Skeletal muscle cell (primary cell): ENCODE measurements at regions not wholly inside any gene's neighbourhood (a gene's known extent, or its start where the extent isn't known, plus 50 kb on each side); places are given as distances from the start of the nearest gene placed in this dataset.
A peak's percentile ranks its signal among the peaks of the same experiment; 100 is the strongest.

Experiments used
- DNase-seq: peaks from one replicate; pipeline ENCODE4 v3.0.0-alpha.2; 2010; ENCODE audit warnings: low read depth
- H3K4me3 ChIP-seq: 2 replicates; pipeline ENCODE4 v1.5.1; 2011; ENCODE audit warnings: low read depth, mild to moderate bottlenecking, control low read depth, low read length, moderate library complexity

GRCh38 chr16:11401161-11402050, 56.1 kb downstream of the RMI2 start:
- DNase-seq = no peak
- no peak overlapping the region for H3K4me3 ChIP-seq

GRCh38 chr16:11402051-11402744, 56.9 kb downstream of the RMI2 start:
- H3K4me3 ChIP-seq = no peak overlapping the region

DNA sequence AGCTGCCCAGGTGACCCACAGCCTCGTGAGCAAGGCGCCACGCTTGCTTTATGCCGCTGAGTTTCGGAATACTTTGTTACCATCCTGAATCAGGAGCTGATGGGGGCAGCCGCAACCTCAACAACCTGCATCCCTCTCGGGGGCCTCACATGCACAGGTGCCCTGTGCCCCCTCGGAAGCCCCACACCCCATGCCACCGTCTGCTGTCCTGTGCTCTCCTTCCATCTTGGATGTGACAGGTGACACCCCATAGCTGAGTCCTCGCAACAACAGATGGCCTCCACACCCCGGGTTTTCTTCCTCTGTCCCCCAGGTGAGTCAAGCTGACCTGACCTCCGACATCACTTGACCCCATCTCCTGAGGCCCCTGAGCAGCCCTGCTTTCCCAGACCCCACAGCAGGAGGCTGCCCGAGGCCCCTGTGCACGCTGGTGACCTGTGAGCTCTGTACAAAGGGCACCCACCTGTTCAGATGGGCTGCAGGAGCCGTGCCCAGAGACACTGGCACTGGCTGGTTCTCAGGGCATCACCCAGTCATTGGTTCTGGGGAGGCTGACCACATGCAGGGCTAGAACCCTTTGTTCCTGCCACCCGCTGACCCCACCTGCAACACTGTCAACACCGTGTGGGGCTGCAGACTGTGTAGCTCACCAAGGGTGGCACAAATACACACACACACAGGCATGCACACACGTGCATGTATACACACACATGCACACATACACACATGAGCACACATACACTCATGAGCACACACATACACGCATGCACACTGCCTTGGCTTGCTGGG, 57.7 kb downstream of the RMI2 start:
- H3K4me3 ChIP-seq = no peak overlapping the region
- no peak for DNase-seq

More at GRCh38 chr16:11402051-11402744, 56.9 kb downstream of the RMI2 start:
- DNase-seq = no peak

DNA sequence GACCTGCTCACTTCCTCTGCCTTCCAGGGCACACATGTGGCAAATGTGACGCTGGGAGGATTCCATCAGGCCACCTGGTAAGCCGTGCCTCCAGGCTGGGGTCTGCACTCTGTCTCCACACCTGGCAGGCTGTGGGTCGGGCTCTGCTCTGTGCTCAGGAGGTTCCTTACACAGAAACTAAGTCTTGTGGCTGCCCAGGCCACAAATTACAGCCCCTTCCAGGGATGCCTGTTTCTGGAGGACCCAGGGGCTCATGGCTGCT, 58.2 kb downstream of the RMI2 start:
- no peak overlapping the region for H3K4me3 ChIP-seq
- DNase-seq = no peak

GRCh38 chr16:11403920-11404319, 58.7 kb downstream of the RMI2 start:
- no peak for DNase-seq
- no peak overlapping the region for H3K4me3 ChIP-seq

- H3K4me3 ChIP-seq = no peak overlapping the region
- no peak for DNase-seq
These were observed 59.3 kb downstream of the RMI2 start for GRCh38 chr16:11404603-11405002.

- DNase-seq = no peak
- H3K4me3 ChIP-seq = no peak overlapping the region
These were observed 60.3 kb downstream of the RMI2 start for GRCh38 chr16:11405331-11406176.

DNA sequence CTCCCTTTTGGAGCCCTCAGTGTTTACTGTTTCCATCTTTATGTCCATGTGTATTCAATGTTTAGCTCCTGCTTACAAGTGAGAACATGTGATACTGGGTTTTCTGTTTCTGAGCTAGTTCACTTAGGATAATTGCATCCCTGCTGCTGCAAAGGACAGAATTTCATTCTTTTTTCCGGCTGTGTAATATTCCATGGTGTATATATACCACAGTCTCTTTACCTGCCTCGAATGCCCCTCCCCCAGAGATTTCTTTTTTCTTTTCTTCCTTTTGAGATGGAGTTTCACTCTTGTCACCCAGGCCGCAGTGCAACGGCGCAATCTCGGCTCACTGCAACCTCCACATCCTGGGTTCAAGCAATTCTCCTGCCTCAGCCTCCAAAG, 60.9 kb downstream of the RMI2 start:
- no peak for DNase-seq
- no peak overlapping the region for H3K4me3 ChIP-seq

GRCh38 chr16:11407047-11407982, 62.1 kb downstream of the RMI2 start:
- no peak overlapping the region for H3K4me3 ChIP-seq
- peak; percentile 30 for DNase-seq

- no peak overlapping the region for H3K4me3 ChIP-seq
- DNase-seq = no peak
These were observed 63.0 kb downstream of the RMI2 start for GRCh38 chr16:11408216-11408615.

GRCh38 chr16:11409398-11409797, 64.1 kb downstream of the RMI2 start:
- DNase-seq = peak; percentile 12
- H3K4me3 ChIP-seq = no peak overlapping the region

DNA sequence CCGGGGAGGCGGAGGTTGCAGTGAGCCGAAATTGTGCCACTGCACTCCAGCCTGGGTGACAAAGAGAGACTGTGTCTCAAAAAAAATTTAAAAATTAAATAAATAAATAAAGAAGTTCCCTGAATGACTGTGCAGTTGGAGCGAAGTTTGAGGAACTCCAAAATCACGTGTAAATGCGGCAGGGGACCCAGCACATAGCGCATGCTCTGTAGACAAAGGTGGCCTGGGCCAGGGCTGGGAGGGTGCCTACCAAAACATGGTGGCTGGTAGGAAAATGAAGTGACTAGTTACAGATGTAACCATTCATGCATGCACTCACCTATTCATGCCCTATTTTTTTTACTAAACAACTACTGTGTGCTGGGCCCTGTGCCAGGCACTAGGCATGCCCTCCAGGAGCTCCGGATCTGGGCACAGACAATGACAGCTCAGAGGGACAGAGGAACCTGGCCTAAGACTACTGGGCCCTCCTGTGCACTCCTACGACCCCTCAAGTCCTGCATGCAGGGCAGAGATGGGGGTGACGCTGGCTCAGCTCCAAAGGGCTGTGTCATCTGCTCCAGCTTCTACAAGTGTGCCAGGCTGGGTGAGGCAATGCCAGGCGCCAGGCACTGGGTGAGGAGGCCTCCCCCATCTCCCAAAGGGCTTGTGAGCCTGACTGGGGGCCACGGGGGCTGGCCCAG, 65.3 kb downstream of the RMI2 start:
- DNase-seq = no peak

GRCh38 chr16:11411059-11411550, 65.8 kb downstream of the RMI2 start:
- H3K4me3 ChIP-seq = no peak overlapping the region
- DNase-seq = no peak

More for the DNA sequence above, 65.3 kb downstream of the RMI2 start:
- no peak overlapping the region for H3K4me3 ChIP-seq

DNA sequence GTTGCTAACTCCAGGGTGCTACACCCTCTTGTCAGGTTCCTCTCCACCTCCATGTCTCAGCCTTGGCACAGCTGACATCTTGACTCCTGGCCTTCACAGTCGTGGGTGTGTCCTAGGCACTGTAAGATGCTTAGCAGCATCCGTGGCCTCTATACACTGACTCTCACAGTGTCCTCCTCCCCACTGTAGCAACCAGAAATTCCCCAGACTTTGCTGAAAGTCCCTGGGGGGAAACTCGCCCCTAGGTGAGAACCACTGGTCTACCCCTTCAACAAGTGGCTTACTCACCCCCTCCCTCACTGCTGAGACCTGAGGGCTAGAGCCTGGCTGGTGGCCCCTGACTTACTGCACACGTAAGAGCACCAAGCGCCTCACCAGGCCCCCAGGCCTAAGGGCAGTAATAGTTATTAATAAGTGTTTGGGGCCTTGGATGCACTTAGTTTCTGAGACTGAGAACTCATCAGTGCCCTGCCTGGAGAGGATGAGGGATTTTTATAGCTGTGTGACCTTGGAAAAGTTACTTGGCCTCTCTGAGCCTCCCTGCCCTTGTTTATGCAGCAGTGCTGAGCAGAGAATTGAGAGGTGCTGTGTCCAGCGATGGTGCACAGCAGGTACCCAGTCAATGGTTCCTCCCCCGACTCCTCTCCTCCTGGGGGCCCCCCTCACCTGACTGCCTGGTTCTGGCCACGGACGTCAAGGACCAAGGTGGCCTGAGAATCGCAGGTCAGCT, 67.1 kb downstream of the RMI2 start:
- no peak overlapping the region for H3K4me3 ChIP-seq
- no peak for DNase-seq

- no peak overlapping the region for H3K4me3 ChIP-seq
- no peak for DNase-seq
These were observed 68.0 kb downstream of the RMI2 start for GRCh38 chr16:11412965-11413887.
